Activated CD8-positive, alpha-beta memory T cell treated with anti-CD3 and anti-CD28 coated beads, Interleukin-2, amount 50 U/mL, for 24 hours (primary cell): ENCODE measurements at regions not wholly inside any gene's neighbourhood (a gene's known extent, or its start where the extent isn't known, plus 50 kb on each side); places are given as distances from the start of the nearest gene placed in this dataset.
"Not testable (repeated sequence)": the region's sequence is repeated elsewhere in the genome, so short reads cannot be mapped to it uniquely, and the experiment has no call there.

Source experiments
- DNase-seq: peaks from one replicate; pipeline ENCODE4 v3.0.0-alpha.2; 2020; ENCODE audit errors: extremely low read depth

DNA sequence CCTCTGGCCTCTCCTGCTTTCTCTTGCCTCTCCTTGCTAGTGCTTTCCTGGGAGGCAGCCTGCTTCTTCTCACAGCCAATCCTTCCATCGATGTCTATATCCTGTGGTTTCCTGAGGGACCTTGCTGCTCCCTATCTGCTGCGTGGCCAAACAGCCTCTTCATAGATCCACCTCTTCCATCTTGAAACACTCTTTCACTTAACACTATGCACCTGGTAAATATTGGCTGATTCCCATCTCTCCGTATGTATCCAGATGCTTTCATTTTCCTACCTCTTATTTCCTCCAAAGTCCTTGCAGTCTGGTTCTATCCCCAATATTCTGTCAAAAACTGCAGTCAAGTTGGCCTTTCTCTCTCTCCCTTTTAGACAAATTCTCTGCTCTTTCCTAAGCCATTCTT is 205.2 kb upstream of the CFAP20DC start:
- DNase-seq = no peak

GRCh38 chr3:59254433-59254832 is 204.6 kb upstream of the CFAP20DC start:
- DNase-seq = no peak

- no peak for DNase-seq
Measured at GRCh38 chr3:59253523-59253922, 203.7 kb upstream of the CFAP20DC start.

- no peak for DNase-seq
Measured at GRCh38 chr3:59251869-59252268, 202.0 kb upstream of the CFAP20DC start.

DNA sequence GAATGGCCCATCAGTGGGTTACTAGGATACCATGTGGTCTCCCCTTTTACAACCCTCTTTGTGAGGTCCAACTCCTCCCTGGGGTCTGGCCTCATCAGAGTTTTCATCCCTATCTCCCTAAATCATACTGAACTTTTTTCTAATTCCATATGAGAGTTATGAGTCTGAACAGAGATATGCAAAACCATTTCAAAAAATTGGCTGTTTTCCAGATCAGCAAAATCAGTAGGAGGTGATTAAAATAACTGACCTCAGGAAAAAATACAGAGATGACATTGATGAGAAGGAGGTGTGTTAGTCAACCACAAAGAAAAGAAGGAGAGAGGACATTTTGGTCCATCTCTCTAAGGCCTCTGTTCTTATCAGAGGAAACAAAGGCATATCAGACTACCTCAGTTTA is 200.8 kb upstream of the CFAP20DC start:
- DNase-seq = no peak

DNA sequence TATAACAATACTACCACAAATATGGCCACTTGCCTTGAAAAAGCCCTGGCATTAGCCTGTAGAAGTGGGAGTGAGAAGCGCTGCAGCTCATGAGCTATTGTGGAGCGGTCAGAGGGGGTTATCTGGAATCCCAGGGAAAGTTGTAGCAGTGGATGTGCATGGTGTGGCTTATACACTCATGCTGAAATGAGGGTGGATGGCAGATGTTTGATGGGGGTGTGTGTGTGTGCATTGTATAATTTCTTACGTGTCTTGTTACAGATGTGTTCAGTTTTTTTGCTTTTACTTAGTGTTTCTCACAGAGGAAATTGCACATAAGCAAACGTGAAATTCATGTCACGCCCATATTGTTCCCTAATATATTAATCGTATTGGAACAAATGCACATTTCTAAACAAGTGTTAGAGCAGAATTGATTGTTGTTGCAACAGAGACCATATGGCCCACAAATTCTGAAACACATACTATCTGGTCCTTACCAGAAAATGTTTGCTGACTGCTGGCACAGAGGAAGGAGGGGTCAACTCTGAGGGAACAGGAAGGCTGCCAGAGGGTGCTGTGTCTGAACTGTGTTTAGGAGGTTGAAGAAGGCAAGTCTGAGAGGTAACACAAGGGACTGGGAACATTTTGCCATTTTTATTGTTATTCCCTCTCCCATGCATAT is 200.0 kb upstream of the CFAP20DC start:
- no peak for DNase-seq

DNA sequence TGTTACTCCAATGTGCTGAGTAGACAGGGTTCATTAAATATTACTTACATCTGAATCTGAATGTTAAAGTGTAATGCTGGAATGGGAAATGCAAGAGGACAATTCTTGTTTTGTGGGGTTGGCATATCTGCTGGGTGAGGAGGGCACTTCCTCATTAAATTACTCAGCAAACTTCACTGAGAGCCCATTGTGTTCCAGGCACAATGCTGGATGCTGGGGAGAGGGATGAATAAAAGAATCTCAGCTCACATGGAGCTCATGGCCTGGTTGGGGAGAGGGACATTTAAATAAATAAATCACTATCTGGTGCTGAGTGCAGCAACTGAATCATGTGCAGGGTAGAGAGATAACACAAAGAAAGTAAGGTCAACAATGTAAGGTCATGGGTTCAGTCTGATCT is 199.2 kb upstream of the CFAP20DC start:
- DNase-seq = no peak

DNA sequence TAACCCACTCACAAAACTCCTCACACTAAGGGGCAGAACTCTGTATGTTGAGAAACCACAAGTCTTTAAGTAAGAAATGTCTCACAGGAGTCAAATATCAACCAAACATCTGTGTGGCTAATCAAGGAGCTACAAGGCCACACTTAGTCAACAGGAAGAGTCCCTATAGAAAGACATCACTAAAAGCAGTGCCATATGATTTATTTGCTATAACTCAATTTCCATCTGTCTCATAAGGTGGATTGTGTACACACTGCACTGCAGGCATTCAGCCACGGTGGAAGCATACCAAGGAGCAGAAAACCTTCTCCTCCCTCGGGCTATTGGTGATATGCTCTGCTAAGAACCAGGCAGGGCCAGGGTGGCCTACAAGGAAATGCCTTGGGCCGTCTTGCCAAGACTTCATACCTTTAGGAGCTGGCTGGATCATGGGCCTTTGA is 197.6 kb upstream of the CFAP20DC start:
- no peak for DNase-seq

DNA sequence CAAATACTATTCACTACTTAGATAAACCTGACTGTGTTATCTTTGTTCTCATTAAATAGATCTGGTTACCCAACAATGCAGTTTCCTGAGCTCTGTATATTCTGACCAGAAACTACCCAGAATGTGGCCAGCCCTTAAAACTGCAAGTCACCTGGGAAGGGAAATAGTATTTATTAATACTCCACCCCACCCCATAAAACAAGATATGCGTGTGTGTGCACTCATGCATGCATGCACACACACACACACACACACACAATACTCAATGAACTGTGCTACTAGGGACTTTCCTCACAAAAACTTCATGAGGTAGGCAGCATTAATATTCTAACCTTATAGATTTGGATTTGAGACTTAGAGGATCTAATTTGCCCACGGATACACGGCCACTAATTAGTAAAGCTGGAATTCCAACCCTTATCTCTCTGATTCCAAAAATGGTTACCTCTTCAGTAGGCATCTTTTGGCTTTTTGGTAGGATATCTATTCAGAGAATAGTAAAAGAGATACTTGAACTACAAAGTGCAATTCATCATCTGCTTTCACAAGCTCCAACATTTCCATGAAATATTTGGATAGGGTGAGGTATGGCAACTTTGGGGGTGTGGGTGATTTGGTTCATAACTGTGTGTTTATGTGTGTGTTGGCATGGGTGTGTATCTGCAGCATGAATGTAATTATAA is 197.0 kb upstream of the CFAP20DC start:
- DNase-seq = no peak

DNA sequence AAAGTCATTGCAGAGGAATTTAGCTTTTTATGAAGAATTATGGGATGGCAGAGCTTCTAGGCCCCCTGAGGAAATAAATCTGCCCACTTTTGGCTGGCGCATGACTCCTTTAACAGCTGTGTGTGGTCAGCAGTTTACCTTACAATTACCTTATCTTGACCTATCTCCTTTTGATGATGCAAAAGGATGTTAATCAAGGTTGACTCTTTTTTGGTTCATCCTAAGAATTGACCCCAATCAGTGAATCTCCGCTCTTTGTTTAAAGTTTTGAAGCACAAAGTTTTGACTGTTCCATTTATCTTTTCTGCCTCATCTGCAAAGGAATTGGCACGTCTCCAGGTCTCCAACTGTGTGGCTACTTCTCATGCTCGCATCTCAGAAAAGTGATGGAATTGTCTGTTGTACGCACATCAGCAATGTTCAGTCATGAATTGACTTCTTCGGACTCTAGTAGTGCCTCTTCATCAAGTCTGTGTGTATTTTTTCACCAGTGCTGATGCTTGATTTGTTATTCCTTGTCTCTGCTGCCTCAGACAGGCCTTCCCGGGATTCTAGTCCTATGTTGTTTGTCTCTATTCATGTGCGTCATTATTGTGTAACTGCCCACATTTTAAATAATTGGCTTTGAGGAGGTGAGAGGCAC is 196.2 kb upstream of the CFAP20DC start:
- DNase-seq = no peak

DNA sequence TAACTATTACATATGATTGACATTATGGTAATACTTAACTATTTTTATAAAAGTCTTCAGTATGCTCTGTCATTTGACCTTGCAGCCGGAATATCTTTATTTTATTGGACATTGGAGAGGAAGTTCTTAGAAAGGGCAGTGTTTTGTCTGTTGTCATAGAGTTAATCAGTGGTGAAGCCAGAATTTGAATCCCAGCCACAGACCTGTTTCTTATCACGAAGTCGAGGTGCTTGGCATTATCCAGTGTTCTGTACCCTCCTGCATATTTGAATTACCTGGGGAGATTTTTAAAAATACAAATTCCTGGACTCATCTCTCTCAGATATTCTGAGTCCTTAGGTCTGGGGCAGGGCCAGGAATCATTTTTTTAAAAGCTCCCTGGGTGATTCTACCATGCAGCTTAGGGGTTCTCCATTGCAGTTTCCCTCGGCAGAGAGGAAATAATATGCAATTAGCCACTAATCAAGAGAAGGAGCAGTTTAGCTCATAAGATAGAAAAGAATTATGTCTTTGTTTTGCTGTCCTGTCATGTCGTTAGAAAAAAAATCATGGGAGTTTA is 195.6 kb upstream of the CFAP20DC start:
- DNase-seq = no peak

DNA sequence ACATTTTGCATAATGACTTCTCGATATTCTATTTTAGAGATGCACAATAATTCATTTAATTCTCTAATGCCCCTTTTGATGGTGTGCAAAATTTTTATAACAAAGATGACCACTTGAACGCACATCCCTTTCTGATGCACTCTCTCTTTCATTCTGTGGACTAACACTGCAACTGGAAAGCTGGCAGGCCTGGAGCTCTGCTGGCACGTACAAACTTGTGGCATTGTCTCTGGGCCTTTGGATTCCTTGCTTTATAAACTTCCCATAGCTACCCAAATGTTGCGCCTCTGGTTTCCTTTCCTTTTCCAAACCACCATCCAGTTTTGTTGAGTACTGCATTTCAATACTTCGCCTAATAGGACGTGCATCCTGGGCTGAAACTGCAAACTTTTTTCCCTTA is 194.5 kb upstream of the CFAP20DC start:
- no peak for DNase-seq

DNA sequence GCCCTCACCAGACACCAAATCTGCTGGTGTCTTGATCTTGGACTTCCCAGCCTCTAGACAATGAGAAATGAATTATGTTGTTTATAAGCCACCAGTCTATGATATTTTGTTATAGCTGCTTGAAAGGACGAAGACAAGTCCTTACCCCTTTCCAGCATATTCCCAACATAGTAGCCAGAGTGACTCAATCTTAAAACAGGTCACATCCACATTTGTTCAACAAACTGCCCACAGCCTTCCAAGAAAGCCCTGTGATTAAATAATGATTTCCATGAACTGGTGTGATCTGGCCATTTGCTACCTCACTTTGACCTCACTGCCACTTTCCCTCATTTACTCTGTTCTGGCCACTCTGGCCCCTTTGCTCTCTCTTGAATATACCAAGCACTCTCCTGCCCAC is 193.7 kb upstream of the CFAP20DC start:
- no peak for DNase-seq

- no peak for DNase-seq
Measured at GRCh38 chr3:59240666-59241255, 190.9 kb upstream of the CFAP20DC start.

DNA sequence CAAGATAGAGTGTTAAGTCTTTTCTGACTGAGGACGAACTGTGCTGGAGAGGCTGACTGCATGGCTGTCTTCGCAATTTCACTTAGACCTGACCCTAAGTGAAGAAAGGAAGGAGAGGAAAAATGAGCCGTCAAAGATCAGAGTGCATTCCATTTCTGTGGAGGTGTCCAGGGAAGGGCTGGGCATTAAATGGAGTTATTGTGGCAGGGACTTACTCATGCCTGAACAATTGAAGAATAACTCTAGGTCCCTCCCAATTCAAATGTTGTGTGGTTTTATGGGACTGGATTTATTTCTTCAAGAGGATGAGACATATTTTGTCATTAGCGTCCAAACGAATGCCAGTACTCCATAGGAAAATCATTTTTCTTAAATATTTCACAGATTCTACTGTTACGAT is 187.3 kb upstream of the CFAP20DC start:
- DNase-seq = no peak

DNA sequence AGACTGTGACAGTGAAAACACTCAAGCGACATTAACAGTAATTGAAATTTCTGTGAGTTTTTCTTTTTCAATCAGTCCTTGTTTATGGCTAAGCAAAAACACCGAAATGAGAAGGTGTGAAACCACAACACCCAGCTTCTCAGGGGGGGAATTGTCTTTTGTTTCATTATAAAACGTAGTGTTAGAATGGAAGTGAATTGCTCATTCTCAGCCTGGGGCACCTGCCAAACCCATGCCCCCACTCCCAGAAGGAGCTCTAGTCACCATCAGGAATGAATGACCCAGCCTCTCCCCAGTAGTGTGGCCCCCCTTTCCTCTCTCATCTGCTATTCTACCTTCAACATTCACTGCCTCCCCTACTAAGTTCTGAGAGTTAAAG is 185.8 kb upstream of the CFAP20DC start:
- no peak for DNase-seq

- DNase-seq = no peak
Measured at GRCh38 chr3:59234884-59235633, 185.2 kb upstream of the CFAP20DC start.

DNA sequence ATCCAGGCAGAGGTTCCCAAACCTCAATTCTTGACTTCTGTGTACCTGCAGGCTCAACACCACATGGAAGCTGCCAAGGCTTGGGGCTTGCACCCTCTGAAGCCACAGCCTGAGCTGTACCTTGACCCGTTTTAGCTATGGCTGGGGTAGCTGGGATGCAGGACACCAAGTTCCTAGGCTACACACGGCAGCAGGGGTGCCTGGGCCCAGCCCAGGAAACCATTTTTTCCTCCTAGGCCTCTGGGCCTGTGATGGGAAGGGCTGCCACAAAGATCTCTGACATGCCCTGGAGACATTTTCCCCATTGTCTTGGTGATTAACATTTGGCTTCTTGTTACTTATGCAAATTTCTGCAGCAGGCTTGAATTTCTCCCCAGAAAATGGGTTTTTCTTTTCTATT is 180.6 kb upstream of the CFAP20DC start:
- not testable (repeated sequence) for DNase-seq

DNA sequence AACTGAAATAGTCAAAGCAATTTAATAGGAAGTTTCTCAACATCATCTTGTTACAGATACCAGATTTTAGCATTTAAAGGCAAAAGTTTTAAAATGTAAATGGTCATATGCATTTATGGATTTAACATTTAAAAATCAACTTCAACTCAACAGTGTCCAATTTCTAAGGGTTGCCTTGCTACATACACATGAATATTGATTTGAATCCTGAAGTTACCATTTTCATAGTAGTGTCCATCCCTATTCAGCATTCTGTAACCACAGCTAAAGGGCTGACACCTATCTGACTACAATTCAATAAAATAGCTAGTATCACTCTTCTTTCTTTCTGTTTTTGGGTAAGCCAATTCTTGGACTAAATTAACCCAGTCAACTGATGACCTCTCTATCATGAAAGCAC is 164.0 kb upstream of the CFAP20DC start:
- DNase-seq = no peak

DNA sequence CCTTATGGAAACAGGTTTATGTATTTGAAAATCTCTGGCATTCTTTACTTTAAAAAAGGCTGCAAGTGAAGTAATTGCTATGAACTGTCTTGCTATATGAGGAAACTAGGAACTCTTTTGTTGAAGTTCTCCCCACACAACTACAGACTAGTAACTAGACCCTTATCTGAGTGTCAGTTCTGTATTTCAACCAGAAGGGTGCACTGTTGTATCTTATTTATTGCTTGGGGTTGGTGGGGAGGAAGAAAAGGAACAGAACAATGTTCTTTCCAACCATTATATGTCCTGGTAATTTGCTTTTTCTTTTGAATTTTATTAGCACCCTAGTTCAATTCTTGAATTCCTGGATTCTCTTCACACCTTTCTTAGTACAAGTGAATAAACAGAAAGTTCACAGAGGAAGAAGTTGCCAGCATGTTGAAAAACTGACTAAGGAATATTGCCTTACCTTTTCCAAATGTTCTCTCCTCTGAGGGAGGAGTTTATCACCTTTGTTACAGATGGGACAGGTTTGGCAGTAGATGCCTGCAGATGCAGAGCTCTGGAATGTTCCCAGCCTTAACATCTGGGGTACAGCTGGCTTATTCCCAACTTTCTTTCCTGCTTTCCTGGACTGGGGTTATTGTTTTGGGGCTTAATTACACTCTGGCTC is 162.4 kb upstream of the CFAP20DC start:
- DNase-seq = no peak

GRCh38 chr3:59210260-59210659 is 160.4 kb upstream of the CFAP20DC start:
- DNase-seq = no peak
